Right renal cortex interstitium (tissue), 3 donors: ENCODE measurements at regions not wholly inside any gene's neighbourhood (a gene's known extent, or its start where the extent isn't known, plus 50 kb on each side); places are given as distances from the start of the nearest gene placed in this dataset.
"Not testable (repeated sequence)": the region's sequence is repeated elsewhere in the genome, so short reads cannot be mapped to it uniquely, and the experiment has no call there.

ENCODE experiments used
- DNase-seq, 3 donors: peaks; one replicate each; pipeline ENCODE4 v3.0.0-alpha.2; 2013; ENCODE audit warnings: low read depth in 3 of 3, low spot score in 2 of 3

GRCh38 chr3:102896851-102897621 lies 462.2 kb downstream of the ZPLD1 start:
- no peak for DNase-seq

DNA sequence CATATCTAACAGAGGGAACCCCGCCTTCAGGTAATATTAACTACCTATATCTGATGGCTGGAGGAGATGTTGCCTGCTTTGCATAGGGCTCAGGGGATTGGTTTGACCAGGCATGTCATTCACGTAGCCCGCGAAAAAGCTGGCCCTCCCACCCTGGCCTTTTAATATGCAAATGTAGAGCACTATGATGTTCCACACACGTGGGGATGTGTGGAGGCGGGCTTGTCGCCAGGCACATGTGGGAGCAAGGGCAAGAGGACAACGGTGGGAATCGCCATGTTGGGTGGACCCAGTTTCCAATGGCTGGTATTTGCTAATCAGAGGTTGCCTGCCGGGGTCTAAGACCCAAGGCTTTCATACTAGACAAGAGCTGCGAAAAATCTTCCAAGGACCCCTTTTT lies 469.8 kb downstream of the ZPLD1 start:
- no peak for DNase-seq

- no peak for DNase-seq
These were observed 471.0 kb downstream of the ZPLD1 start for GRCh38 chr3:102905811-102906210.

DNA sequence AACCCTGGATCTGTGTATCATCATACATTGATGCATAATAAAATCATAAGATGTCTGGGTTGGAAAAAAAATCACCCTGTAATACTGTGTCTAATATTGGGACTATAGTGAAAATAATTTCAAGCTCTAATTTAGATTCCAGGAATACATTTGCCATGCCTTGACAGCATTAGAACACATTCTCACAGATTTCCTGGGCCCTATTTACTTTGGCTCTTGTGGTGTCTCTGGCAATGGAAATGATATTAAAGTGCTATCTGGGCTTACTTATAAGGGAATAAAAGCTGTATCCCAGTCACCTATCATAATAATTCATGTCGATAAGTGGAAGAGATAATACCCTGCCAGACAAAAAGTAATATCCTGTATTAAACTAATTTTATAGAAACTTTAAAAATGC lies 472.0 kb downstream of the ZPLD1 start:
- DNase-seq, result no peak

- DNase-seq, result no peak
These were observed 475.1 kb downstream of the ZPLD1 start for GRCh38 chr3:102909904-102910303.

- DNase-seq, result no peak
These were observed 481.7 kb downstream of the ZPLD1 start for GRCh38 chr3:102916532-102916931.

- DNase-seq, result no peak
These were observed 491.8 kb downstream of the ZPLD1 start for GRCh38 chr3:102926618-102927017.

GRCh38 chr3:102933377-102933776 lies 498.6 kb downstream of the ZPLD1 start:
- DNase-seq, result no peak

DNA sequence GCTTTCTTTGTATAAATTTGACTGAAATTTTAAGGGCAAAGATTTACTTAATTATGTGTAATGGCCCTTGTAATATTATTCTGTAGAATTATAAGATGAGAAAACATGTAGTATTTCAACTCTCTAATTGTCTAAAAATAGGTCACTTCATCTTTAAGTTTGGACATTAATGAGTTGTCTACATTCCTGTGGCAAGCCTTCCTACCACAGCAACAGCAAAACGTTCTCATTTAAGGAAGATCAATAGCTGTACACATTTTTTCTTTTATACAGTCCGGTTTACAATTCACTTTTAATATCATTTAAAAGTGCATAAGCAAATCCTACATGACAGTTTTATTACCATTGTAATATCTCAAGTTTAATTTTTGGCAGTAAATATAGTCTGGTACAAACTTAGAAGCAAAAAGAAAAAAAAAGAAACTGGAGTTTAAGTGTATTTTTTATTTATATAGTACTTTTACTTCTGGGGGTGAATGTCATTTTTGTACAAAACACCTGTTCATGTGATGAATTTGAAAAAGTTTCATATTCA lies 501.8 kb downstream of the ZPLD1 start:
- DNase-seq, result no peak

GRCh38 chr3:102941786-102942185 lies 507.0 kb downstream of the ZPLD1 start:
- DNase-seq, result no peak

GRCh38 chr3:102946445-102946844 lies 511.6 kb downstream of the ZPLD1 start:
- DNase-seq, result not testable (repeated sequence)

DNA sequence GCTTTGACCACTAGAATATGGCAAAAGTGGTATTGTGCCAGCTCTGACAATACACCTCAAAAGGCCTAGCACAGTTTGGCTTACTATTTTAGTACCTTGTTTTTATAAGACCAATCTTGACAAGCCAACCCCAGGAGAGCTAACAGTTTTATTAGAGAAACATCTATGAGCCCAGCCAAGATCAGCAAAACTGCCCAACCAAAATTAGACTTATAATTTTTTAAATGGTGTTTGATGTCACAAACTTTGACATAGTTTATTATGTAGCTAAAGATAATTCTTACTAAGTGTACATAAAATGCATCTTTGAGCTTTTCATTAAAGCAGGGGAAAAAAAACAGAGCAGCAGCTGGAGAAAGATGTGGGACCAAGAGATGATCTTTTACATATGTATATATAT lies 537.5 kb downstream of the ZPLD1 start:
- DNase-seq, result no peak

- DNase-seq, result no peak
These were observed 539.5 kb downstream of the ZPLD1 start for GRCh38 chr3:102974333-102974732.

GRCh38 chr3:102979191-102979590 lies 544.4 kb downstream of the ZPLD1 start:
- no peak for DNase-seq

- peak; percentile 10 to 49 (median 42) for DNase-seq
These were observed 545.0 kb downstream of the ZPLD1 start for GRCh38 chr3:102979682-102980354.

GRCh38 chr3:102980355-102980696 lies 545.5 kb downstream of the ZPLD1 start:
- no peak for DNase-seq

GRCh38 chr3:103002425-103003176 lies 567.8 kb downstream of the ZPLD1 start:
- DNase-seq, result no peak

- DNase-seq, result no peak
These were observed 571.8 kb downstream of the ZPLD1 start for GRCh38 chr3:103006526-103007183.

DNA sequence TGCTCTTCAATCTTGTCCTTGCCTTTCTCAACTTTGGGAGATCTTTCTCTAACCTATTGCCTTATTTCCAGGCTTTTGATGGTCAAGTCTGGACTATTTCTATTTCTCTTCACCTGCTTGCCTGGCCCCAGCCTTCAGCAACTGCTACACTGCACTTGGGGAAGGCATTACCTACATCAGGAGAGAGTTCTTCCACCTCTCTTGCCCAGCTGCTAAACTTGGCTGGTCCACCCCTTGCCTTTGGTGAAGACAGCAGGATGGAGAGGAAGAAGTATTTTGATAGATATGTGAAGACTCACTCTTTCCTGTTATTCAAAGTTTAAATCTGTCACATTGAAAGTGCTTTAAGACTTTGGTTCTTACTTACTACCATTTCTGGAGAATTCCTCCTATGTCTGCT lies 574.8 kb downstream of the ZPLD1 start:
- no peak for DNase-seq

- no peak for DNase-seq
These were observed 591.1 kb downstream of the ZPLD1 start for GRCh38 chr3:103025880-103026279.

GRCh38 chr3:103033841-103034240 lies 599.0 kb downstream of the ZPLD1 start:
- no peak for DNase-seq
